GM18508 (cell line): ENCODE measurements at regions not wholly inside any gene's neighbourhood (a gene's known extent, or its start where the extent isn't known, plus 50 kb on each side); places are given as distances from the start of the nearest gene placed in this dataset.

ENCODE experiments used
- ATAC-seq: cut with Tn5 transposase; IDR thresholded peaks from one replicate; pipeline ENCODE4 v1.9.1; 2021; ENCODE audit warnings: moderate number of reproducible peaks; ENCODE audit not compliant: insufficient read depth, unreplicated experiment

DNA sequence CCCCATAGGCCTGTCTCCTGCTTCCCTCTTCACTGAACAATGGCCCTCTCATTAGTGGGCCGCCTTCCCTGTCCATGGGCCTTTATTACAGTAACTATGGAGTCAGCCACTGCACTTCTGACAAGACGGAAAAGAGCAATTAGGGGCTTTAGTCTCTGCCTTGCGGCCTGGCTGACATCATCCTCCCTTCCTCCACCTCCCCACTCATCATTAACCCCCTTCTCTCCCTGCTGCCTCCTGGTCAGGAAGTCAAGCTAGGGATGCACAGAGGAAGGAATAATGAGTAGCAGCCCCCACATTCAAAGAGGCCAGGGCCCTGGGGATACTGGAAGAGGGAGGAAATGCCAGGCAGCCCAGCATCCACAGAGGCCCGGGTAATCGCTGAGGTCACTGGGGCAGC, 101.6 kb upstream of the PLXNA4 start:
- ATAC-seq, result no peak

DNA sequence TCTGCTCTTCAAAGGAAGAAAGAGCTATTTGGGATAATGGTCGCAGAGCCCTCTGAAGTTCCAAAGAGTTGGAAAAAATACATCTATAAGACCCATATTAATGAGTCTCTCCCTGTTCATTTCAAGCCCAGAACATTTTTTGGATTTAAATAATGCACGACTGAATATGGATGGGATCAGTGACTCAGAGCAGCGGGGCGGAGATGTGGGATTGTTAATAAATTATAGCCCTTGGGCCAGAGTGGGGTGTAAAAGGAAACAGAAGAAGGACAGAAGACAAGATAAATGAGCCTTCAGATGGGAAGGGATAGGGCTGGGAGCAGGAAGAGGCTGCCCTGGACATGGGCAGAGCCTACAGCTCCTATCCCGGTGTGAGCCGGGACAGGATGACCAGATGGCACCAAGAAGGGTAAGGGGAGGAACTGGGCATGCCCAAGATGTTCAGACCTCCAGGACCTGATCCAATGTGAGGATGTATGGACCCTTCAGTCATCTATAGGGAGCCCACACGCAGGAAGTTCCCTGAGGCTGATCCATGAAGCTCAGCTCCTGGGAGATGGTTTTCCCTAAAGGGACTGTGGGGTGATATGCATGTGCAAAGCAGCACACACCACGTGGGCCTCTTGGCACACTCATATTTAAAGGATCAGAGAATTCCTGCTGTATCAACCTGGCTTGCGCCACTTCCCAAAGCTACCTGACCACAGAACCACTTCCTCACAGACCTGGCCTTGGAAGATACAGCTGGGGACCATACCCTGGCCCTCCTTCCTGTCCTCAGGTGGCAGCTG, 96.1 kb upstream of the PLXNA4 start:
- ATAC-seq, result no peak

DNA sequence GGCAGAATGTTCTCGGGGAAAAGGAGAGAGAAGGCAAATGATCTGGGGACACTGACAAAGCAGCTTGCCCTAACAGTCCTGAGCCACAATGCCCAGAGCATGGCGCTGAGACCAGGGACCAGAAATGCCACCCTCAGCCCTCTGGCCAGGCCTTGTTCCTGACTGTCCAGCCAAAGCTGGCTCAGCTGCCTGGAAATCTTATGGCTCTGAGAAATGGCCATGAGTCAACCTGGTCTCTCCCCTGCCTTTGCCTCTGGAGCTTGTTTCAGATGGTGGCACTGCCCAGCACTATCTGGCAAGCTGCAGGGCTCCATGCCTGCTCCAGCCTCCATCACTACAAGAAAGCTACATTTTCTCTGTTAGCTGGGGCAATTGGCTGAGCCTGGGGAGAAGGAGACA, 90.5 kb upstream of the PLXNA4 start:
- no peak for ATAC-seq

DNA sequence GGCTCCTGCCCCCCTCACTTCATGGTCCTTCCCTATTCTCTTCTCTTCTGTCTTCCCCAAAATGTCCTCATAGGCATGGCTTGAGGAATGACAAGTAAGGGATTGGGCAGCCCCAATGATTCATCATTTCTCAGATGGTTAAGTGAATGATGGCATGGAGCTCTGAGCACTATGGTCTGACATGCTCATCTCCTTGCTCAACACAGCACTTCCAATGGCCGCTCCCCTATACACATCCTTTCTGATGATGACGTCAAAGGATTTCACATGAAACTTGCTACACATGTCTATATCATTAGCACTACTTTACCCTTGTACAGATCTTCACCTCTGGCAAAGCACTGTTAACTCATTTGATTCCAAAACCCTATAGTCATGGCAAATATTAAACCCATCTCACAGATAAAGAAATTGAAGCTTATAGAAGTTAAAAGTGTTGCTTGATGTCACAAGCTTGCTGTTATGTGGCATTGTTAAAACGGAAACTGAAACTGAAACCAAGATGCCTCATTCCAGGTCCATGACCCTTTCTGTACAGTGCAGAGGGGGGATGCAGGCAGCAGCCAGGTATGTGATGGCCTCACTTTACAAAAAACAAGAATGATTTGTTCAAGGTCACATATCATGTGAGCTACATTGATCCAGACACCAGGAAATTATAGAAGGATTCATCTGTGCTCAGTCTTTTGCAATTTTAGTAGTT, 90.0 kb upstream of the PLXNA4 start:
- ATAC-seq, result no peak

DNA sequence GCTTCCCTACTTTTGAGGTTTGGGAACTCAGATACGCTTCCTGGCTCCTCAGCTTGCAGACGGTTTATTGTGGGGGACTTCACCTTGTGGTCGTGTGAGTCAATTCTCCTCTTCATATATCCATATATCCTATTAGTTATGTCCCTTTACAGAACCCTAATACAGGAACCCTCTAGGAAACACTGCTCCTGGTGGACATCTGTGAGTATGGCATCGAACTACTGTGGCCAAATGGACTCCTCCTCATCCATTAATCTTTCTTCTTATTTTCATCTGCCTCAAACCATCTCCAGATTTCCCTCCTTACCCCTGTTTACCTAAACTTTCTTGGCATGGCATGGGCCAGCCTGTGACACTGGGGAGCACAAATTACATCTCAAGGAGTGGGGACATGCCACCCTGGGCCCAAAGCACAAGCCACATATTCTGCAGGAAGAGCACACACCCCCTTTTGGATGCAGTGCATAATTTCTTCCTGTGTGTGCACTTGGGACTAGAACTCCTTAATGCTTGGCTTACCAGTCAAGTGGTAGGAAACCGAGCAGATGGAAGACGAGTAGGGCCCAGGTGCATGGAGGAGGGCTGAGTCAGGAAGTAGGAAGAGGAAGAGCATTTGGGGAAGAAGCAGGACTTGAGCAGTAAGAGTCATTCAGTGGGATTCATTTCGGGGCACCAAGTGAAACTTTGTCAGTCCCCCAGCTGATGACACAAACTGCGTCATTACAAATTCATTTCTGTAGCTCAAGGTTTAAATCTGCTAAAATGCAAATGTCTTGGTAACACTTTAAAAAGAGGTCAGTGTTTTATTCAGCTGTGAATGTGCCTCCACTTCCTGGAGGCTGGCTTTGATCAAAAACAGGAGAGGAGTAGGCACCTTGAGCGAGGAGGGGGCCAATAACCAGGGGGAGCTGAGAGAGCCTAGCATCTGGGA, 80.8 kb upstream of the PLXNA4 start:
- no peak for ATAC-seq

DNA sequence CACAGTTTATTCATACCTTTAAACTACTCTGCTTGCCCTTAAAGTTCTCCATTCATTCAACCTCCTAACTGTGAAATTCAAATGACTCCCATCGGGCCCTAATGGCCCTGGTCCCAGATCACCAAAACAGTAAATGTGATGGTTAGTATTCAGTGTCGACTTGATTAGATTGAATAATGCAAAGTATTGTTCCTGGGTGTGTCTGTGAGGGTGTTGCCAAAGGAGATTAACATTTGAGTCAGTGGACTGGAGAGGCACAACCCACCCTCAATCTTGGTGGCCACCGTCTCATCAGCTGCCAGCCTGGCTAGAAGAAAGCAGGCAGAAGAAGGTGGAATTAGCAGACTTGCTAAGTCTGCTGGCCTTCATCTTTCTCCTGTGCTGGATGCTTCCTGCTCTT, 80.1 kb upstream of the PLXNA4 start:
- no peak for ATAC-seq

DNA sequence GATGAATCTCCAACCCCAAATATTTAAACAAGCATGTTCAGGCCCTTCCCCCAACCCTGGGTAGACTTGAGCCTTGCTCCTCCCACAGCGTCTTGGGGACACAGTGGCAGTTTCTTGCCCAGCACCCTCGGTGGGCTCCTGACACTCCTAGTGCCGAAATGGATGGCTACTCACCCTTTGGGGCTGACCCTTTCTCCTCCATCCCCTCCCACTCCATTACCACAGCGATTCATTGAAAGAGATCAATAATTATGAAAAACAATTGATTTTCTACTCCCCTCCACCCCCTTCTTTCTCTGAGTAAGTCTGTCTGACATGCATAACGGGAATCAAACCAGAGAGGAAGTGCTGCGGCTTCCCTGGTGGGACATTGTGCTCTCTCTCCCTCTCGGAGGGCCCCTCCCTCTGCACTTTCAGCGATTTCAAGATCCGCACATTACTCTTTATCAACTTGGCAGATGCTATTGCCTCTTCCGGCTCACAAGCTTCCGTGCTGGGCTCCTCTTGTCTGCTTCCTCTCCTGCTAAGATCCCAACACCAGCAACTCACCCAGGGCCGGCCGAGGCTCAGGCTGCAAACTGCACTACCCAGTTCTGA, 79.0 kb upstream of the PLXNA4 start:
- ATAC-seq, result no peak

DNA sequence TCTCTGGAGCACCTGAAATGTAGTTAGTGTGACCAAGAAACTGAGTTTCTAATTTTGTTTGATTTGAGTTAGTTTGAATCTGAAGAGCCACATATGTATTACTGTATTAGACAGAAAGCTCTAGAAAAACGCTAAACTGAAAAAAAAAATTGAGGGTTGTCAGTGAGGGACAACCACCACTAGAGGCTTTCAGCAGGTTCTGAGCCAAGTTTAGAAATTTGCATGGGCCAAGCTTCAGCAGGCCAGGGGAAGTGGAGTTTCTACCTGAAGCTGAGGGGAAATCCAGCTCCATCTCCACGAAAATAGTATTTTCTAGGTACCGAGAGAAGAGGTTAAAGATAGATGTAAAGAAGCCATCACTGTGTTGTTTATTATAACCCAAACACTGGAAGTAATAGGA, 77.9 kb upstream of the PLXNA4 start:
- ATAC-seq, result peak; percentile 67

DNA sequence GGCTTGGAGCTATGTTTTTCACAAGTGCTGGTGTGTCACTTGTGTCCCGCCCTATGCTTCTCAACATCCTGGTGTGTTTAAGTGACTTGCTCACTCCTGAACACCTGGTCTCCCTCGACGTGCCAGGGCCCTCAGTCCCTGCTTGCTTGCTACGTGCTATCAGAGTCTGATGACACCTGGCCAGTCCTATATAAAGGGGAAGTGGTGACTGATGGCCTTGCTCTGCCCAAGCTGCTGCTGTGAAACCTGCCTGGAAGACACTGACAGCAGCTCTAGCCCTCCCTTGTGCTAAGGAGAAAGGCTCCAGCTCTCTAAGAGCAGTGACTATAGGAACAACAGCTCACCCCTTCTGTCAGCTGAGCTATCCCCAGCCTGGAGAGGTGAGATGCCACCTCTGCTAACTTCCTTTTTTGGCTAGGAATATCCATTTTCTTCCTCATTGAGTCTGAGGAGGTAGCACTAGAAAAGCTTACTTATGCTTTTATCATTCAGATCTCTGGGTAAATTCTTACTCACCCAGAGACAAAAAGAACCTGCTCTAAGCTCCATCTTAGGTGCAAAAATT, 77.2 kb upstream of the PLXNA4 start:
- no peak for ATAC-seq

DNA sequence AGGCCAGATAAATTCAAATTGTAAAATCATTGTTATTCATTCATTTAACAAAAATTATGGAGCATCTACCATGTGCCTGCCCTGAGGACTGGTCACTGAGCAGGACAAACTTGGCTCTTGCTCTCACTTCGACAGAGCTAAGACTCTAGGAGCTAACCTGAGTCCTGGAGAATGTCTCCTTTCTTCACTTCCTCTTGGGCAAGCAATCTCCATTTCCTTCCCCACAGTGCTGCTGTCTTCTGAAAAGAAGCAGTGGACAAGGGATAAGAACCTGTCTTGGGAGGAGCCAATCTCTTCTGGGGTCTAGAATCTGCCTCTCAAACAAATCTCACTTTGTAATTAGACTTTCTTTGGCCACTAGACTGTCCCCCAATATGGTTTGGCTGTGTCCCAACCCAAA, 76.2 kb upstream of the PLXNA4 start:
- ATAC-seq, result no peak

DNA sequence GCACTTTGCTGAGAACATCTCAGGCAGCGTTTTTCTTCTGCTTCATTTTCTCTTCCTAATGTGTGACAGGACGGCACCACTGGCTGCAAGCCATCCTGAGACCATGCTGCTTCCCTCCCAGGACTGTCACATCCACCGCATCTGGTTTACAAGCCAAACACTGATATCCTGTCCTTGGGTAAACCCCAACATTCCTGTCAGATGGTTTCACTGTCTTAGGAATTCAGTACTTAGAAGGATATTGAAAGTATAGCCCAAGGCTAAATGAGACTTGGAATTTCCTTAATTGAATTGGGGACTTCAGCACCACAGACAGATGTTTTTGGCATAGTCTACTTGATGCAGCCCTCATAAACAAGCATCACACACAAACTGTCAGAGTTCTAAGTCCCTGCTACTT, 74.2 kb upstream of the PLXNA4 start:
- ATAC-seq, result no peak

DNA sequence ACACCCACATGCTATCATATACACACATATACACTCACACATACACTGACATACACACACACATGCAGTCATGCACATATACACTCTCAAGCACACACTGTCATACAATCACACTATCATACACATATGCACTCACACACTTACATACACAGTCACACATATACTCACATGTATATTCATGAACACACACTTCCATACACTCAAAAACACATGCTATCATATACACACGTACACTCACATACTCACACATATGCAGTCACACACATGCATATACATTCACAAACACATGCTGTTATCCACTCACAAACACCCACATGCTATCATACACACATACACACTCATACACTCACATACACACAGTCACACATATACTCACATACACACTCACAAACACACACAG, 71.0 kb upstream of the PLXNA4 start:
- no peak for ATAC-seq

DNA sequence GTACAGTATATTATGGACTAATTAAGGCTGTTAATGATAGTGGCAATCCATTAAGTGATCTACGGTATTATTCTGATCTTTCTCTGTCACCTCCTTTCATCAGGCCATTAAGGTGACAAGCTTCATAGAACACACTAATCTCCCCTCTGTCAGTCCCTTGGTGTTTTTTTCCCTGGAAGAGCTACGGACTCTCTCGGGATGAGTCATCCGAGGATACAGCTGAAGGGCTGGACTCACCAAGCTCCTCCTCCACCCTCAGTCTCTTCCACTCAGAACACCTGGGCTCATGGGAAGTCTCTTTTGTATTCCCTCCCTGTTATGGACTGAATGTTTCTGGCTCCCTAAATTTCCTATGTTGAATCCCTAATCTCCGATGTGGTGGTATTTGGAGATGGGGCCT, 69.8 kb upstream of the PLXNA4 start:
- no peak for ATAC-seq

DNA sequence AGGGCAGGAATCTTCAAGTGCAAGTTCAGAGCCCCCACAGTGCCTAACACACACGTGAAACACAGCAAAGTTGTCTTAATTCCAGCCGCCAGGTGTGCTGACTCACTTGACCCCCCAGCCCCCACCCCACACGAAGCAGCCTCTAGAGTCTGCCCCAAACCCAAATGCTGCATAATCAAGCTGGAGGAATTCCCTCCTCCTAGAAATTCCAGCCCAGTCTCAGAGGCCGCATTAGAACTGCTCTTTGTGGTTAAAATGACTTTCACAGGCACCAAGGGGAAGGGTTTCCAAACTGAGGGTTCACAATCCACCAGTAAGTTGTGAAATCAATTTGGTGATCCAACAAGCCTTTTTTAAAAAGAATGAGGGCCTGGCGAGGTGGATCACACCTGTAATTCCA, 67.0 kb upstream of the PLXNA4 start:
- ATAC-seq, result no peak

DNA sequence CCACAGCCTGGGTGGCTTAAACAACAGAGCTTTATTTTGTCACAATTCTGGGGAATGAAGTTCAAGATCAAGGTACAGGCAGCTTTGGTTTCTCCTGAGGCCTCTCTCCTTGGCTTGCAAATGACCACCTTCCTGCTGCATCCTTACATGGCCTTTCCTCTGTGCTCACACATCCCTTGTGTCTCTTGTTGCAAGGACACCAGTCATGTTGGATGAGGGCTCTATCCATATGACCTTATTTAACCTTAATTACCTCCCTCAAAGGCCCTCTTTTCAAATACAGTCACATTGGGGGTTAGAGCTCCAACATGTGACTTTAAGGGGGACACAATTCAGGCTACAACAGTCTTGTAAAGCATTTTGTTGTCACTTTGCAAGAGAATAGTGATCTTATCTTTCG, 65.0 kb upstream of the PLXNA4 start:
- ATAC-seq, result no peak

DNA sequence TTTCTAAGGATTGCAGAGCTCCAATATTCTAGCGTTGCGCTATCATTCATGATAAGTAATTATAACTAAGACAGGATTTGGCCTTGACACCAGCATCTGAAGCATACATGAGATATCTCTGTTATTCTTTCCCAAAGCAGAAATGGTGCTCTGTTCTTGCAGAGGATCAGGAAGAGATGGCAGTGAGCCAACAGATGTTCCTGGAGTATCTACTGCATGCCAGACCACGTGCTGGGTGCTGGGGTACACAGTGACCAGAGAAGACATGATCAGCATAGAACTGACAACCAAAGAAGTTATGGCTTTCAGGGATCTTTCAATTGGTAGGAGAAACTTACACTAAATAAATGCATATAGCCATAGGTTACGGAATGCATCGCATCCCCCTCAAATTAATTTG, 63.7 kb upstream of the PLXNA4 start:
- no peak for ATAC-seq

DNA sequence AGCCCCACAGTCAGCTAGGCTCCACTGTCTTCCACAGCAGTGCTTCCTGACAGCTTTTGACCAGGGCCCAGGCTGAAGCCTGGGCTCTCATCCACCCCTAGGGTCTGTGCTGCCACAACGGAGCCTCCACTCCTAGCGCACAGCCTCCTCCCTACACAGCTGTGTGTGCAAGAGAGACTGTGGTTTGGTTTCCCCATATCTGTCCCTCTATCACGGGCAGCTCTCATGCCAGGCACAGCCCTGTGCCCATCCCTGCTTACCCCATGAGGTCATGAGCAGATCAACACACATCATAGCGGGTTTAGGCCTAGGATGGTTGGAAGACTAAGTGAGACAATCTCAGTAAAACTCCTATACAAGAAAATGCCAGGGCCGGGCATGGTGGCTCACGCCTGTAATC, 61.7 kb upstream of the PLXNA4 start:
- no peak for ATAC-seq

DNA sequence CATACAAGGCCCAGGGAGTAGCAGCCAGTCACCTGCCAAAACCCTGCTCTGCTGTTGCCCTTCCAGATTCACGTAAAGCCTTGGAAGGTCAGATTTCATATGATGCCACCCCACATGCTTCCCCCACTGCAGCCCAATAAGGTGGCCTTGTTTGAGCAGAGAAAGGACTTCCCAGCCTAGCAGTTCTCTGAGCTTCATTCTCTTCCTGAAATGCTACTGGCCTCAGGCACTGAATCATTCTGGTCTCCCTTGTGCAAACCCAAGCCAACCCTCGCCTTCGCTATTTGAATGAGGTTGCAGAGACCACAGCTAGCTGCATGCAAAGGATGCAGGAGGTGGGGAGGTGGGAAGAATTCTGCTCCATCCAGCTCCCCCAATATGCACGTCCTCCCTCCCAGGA, 60.3 kb upstream of the PLXNA4 start:
- ATAC-seq, result no peak

DNA sequence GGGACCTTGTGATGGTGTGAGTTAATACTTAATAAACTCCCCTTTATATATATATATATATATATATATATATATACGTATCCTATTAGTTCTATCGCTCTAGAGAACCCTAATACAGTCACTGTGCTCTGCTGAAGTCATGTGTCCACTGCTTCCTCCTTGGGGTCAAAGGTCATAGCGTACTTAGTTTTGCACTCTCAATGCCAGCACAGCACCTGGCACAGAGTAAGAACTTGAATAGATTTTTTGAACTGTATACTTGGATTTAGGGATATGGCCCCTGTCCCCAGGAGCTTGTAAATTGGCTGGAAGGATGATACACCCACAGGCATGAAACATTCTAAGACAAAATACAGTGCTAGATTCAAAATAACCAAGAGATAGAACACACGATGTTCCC, 58.9 kb upstream of the PLXNA4 start:
- ATAC-seq, result no peak

DNA sequence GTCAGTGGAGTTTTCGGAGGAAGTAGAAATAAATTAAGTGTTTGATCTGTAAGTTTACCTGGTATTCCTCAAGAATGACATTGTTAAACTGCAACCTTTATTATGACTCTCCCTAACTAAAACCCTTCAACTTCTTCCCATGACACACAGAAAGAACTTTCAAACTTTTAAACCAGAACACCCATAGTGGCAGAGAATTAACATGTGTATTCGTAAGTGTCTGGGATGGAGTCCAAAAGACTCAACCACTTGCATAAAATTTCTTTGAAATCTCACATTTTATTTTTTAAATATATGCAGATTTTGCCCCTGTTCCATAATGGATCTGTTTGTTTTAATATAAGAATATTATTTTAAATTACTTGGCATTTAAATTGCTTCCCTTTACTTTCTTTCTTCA, 54.6 kb upstream of the PLXNA4 start:
- no peak for ATAC-seq
